Astrocyte (in vitro differentiated cells and primary cell): ENCODE measurements at regions not wholly inside any gene's neighbourhood (a gene's known extent, or its start where the extent isn't known, plus 50 kb on each side); places are given as distances from the start of the nearest gene placed in this dataset.

Experiments used
- EZH2 ChIP-seq: IDR thresholded peaks from 2 replicates; pipeline ENCODE4 v1.6.1; 2012; ENCODE audit warnings: mild to moderate bottlenecking, low read length, inconsistent platforms; ENCODE audit not compliant: insufficient read depth
- TF ChIP-seq, protein P1 (sequence below): IDR thresholded peaks from 2 replicates; pipeline ENCODE4 v1.5.1; 2011; ENCODE audit warnings: low read depth, mild to moderate bottlenecking, inconsistent platforms, low read length, moderate library complexity; ENCODE audit not compliant: insufficient read depth

DNA sequence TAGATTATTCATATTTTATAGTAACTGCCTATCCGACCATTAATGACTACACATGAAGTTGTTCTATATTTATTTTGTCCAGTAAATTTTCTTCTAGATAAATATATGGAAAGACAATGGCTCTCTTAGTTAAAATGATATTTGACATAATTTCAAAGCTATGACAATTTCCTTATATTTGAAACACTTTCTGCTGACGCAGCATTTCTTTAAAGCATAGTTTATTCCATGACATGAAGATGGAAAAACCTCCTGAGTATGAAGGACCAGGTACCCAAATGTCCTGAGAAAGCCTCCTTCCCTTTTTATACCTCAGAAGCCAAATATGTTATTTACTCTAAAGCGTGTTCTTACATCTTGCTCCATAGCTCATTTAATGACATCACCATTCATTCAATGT lies 831.6 kb downstream of the EFNB2 start:
- no peak for TF ChIP-seq EZH2
- TF ChIP-seq, protein P1, sequence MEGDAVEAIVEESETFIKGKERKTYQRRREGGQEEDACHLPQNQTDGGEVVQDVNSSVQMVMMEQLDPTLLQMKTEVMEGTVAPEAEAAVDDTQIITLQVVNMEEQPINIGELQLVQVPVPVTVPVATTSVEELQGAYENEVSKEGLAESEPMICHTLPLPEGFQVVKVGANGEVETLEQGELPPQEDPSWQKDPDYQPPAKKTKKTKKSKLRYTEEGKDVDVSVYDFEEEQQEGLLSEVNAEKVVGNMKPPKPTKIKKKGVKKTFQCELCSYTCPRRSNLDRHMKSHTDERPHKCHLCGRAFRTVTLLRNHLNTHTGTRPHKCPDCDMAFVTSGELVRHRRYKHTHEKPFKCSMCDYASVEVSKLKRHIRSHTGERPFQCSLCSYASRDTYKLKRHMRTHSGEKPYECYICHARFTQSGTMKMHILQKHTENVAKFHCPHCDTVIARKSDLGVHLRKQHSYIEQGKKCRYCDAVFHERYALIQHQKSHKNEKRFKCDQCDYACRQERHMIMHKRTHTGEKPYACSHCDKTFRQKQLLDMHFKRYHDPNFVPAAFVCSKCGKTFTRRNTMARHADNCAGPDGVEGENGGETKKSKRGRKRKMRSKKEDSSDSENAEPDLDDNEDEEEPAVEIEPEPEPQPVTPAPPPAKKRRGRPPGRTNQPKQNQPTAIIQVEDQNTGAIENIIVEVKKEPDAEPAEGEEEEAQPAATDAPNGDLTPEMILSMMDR, result no peak
